NCI-H69 (cell line): ENCODE measurements at regions not wholly inside any gene's neighbourhood (a gene's known extent, or its start where the extent isn't known, plus 50 kb on each side); places are given as distances from the start of the nearest gene placed in this dataset.
"Not testable (repeated sequence)": the region's sequence is repeated elsewhere in the genome, so short reads cannot be mapped to it uniquely, and the experiment has no call there.

Source experiments
- DNase-seq: peaks from one replicate; lab custom pipeline; 2025; lab: John Stamatoyannopoulos, UW

DNA sequence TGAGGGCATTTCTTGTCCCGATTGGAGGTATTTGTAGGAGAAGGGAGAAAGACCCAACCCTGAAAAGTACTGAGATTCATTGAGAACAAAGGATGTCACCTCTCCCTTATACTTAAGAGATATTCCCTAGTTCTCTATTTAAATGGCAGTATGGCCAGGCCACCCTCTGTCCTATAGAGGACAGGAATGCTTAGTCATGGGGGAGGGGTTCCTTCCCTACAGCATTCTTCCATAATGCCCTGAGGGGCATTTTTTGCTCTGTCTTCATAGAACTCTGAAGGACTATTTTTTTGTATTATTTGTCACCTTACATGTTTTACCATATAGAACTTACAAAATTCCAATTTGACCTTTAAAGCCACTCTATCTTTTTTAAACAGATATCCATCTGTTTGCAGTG, 176.3 kb downstream of the TMEM161B start:
- DNase-seq: peak; percentile 20

- no peak for DNase-seq
Measured at GRCh38 chr5:88090506-88090905, 178.1 kb downstream of the TMEM161B start.

GRCh38 chr5:88089719-88090390, 178.8 kb downstream of the TMEM161B start:
- peak; percentile 61 for DNase-seq

DNA sequence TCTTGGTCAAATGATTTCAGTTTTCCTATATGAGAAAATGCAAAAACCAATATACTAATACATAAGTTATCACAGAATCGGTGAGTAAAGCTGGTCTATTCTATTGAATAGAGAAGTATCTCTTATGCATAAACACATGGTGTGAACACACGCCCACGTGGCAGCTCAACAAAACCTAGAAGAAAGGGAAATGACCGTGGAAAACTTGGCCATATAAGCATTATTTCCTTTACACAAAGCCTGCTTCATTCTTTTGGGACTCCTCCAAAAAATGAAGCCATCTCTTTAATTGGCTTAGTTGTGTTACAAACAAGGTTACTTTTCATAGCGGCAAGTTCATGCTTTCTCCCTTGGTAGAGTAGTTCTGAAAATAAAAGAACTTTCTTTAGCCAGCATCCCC, 183.2 kb downstream of the TMEM161B start:
- no peak for DNase-seq

- peak; percentile 54 for DNase-seq
Measured at GRCh38 chr5:88081877-88082276, 186.8 kb downstream of the TMEM161B start.

- DNase-seq: no peak
Measured at GRCh38 chr5:88063813-88064212, 204.8 kb downstream of the TMEM161B start.

DNA sequence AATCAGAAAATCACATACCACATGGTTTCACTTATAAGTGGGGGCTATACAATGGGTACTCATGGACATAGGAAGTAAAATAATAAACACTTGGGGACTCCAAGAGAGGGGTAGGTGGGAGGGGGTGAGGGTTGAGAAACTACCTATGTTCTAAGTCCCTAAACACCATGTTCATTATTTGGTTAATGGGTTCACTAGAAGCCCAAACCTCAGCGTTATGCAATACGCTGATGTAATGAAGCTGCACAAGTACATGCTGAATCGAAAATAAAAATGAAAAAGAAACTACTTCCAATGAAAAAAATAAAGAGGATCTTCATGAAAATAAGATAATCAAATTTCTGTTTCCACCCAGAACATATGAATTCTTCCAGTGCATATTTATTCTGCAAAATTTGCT, 208.5 kb downstream of the TMEM161B start:
- no peak for DNase-seq

- DNase-seq: no peak
Measured at GRCh38 chr5:88058625-88059024, 210.0 kb downstream of the TMEM161B start.

DNA sequence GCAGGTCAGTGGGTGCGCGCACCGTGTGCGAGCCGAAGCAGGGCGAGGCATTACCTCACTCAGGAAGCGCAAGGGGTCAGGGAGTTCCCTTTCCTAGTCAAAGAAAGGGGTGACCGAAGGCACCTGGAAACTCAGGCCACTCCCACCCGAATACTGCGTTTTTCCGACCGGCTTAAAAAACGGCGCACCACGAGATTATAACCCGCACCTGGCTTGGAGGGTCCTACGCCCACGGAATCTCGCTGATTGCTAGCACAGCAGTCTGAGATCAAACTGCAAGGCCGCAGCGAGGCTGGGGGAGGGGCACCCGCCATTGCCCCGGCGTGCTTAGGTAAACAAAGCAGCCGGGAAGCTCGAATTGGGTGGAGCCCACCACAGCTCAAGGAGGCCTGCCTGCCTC, 216.2 kb downstream of the TMEM161B start:
- not testable (repeated sequence) for DNase-seq

- no peak for DNase-seq
Measured at GRCh38 chr5:88051148-88051547, 217.5 kb downstream of the TMEM161B start.

DNA sequence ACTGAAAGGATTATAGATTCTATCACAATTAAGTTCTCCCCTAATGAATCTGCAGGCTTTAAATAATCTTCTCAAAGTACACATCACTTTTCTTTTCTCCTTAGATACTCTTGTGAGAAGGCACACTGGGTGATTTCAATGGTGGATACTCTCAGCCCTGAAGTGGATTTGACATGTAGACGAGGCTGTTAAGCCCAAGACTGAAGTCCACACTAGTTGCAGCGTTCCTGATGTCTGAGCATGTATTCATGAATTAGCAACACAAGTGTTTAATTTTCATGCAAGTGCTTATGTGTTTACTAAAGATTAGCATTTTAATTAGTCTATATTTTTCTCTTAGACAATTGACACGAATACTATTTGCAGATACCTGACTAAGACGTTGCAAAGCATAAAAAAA, 218.9 kb downstream of the TMEM161B start:
- no peak for DNase-seq

GRCh38 chr5:88049156-88049555, 219.5 kb downstream of the TMEM161B start:
- no peak for DNase-seq

- peak; percentile 73 for DNase-seq
Measured at GRCh38 chr5:88045931-88046461, 222.6 kb downstream of the TMEM161B start.

DNA sequence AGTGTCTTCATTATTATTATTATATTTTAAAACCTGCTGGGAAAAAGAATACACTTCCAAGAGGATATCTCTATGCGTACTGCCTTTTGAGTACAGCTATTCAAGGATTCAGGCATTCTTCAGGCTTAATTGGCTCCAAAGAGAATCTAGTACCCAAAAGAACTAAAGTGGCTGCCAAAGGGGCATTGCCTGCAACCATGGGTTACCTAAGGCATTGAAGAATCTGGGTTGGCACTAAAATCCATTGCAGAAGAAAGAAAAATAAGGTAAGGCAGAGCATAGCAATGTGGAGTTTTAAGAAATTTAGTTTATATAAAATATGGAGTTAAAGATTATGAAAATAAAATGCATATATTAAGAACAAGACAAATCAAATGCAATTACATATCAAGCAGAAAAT, 223.5 kb downstream of the TMEM161B start:
- DNase-seq: no peak

DNA sequence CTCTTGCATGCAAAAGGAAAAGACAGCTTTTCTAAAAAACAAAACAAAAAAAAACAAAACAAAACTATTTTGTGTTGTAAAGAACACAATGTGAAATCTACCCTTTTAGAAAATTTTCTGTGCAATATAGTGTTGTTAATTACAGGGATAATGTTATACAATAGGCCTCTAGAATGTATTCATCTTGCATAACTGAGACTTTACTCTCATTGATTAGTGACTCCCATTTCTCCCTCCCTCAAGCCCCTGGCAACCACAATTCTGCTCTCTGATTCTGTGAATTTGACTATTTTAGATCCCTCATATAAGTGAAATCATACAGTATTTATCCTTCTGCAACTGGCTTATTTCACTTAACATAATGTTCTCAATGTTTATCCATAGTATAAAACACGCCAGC, 234.1 kb downstream of the TMEM161B start:
- DNase-seq: no peak

DNA sequence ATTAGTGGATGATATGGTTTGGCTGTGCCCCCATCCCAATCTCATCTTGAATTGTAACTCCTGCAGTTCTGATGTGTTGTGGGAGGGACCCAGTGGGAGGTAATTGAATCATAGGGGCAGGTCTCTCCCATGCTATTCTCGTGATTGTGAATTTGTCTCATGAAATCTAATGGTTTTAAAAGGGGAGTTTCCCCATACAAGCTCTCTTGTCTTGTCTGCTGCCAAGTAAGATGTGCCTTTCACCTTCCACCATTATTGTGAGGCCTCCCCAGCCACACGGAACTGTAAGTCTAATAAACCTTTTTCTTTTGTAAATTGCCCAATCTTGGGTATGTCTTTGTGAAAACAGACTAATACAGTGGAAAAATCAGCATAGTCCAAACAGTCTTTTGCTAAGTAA, 235.5 kb downstream of the TMEM161B start:
- no peak for DNase-seq

- DNase-seq: no peak
Measured at GRCh38 chr5:88029011-88029410, 239.6 kb downstream of the TMEM161B start.

GRCh38 chr5:88021141-88021540, 247.5 kb downstream of the TMEM161B start:
- peak; percentile 32 for DNase-seq

- DNase-seq: not testable (repeated sequence)
Measured at GRCh38 chr5:88014984-88015383, 253.7 kb downstream of the TMEM161B start.

GRCh38 chr5:88000877-88001276, 267.8 kb downstream of the TMEM161B start:
- DNase-seq: no peak

DNA sequence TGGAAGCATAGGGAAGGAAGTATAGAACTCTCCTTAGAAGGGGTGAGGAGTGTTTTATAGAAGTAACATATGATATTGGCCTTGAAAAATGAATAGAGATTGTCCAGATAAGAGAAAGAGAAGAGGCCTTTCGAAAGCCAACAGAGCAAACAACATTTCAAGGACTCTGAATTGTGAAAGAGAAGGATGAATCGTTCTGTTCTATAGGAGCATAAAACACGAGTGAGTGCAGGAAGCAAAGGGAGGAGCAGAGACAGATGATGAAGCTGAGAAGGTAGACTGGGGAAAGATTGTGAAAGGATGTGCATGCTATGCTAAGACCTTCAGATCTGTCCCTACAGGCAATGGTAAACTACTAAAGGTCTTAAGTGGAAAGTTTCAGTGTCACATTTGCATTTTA, 271.0 kb downstream of the TMEM161B start:
- DNase-seq: no peak

DNA sequence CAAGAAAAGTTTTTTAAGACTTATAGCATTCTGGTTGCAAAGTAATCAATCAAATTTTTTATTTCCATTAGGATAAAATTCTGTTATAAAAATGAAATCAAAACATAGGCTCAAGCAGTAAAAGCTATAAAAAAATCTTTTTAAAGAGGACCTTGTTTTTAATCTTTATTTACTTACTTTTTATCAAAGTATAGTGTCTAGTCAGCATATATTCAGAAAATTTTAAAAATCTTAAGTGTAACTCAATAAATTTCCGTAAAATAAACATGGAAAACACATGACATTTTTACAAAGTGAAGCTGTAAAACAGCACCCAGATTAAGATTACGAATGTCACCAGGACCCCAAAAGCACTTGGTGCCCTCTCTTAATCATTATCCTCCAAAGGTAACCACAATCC, 302.4 kb downstream of the TMEM161B start:
- no peak for DNase-seq

- no peak for DNase-seq
Measured at GRCh38 chr5:87954121-87954520, 314.5 kb downstream of the TMEM161B start.

- peak; percentile 34 for DNase-seq
Measured at GRCh38 chr5:87951661-87952060, 317.0 kb downstream of the TMEM161B start.
